Activated naive CD4-positive, alpha-beta T cell treated with anti-CD3 and anti-CD28 coated beads for 36 hours (primary cell): ENCODE measurements at regions not wholly inside any gene's neighbourhood (a gene's known extent, or its start where the extent isn't known, plus 50 kb on each side); places are given as distances from the start of the nearest gene placed in this dataset.

Experiments used
- CTCF ChIA-PET: fragments of 350-600 bp; sonication (Branson Sonifier 250); formaldehyde crosslinking; loops from one replicate; lab custom pipeline; 2021; ENCODE audit warnings: antibody characterized with exemption; lab: Charles Lee
- DNase-seq: peaks from one replicate; pipeline ENCODE4 v3.0.0-alpha.2; 2020
- H3K27ac Mint-ChIP-seq: one replicate; pipeline ENCODE4 v1.8.0; 2021; ENCODE audit warnings: mild to moderate bottlenecking, mixed read lengths
- H3K27me3 Mint-ChIP-seq: one replicate; pipeline ENCODE4 v1.8.0; 2021; ENCODE audit warnings: low read depth, mixed read lengths
- H3K36me3 Mint-ChIP-seq: one replicate; pipeline ENCODE4 v1.8.0; 2021; ENCODE audit warnings: low read depth, mixed read lengths
- H3K4me1 Mint-ChIP-seq: one replicate; pipeline ENCODE4 v1.8.0; 2021; ENCODE audit warnings: low read depth, mixed read lengths
- H3K4me3 Mint-ChIP-seq: one replicate; pipeline ENCODE4 v1.8.0; 2021; ENCODE audit warnings: mild to moderate bottlenecking, moderate library complexity, mixed read lengths
- H3K9me3 Mint-ChIP-seq: one replicate; pipeline ENCODE4 v1.8.0; 2021; ENCODE audit warnings: mixed read lengths
- intact Hi-C: fragments of 100-400 bp; cut with micrococcal nuclease; formaldehyde crosslinking; loops from one replicate; pipeline ENCODE4 v1.15.1; 2023

- H3K27ac Mint-ChIP-seq: no peak overlapping the region
Observed at GRCh38 chr5:2904956-2905355, 153.5 kb upstream of the IRX2 start.

GRCh38 chr5:2904399-2904798 lies 152.9 kb upstream of the IRX2 start:
- H3K36me3 Mint-ChIP-seq: no peaks in the 10 kb centered on the region
- no peak overlapping the region for H3K27ac Mint-ChIP-seq
- H3K4me1 Mint-ChIP-seq: no peaks in the 10 kb centered on the region
- no peak overlapping the region for H3K4me3 Mint-ChIP-seq
- intact Hi-C loops: no loop called here
- no peaks in the 10 kb centered on the region for H3K27me3 Mint-ChIP-seq
- no peaks in the 10 kb centered on the region for H3K9me3 Mint-ChIP-seq
- DNase-seq: no peak
- CTCF ChIA-PET: no interaction called here

More at GRCh38 chr5:2904956-2905355, 153.5 kb upstream of the IRX2 start:
- intact Hi-C loops: no loop called here
- H3K27me3 Mint-ChIP-seq: no peaks in the 10 kb centered on the region
- no peak for DNase-seq
- no peak overlapping the region for H3K4me3 Mint-ChIP-seq
- CTCF ChIA-PET: no interaction called here
- H3K9me3 Mint-ChIP-seq: no peaks in the 10 kb centered on the region
- no peaks in the 10 kb centered on the region for H3K4me1 Mint-ChIP-seq
- no peaks in the 10 kb centered on the region for H3K36me3 Mint-ChIP-seq

GRCh38 chr5:2903451-2904395 lies 152.2 kb upstream of the IRX2 start:
- H3K27me3 Mint-ChIP-seq: no peaks in the 10 kb centered on the region
- DNase-seq: no peak
- CTCF ChIA-PET: no interaction called here
- H3K9me3 Mint-ChIP-seq: no peaks in the 10 kb centered on the region
- no peak overlapping the region for H3K27ac Mint-ChIP-seq
- H3K4me1 Mint-ChIP-seq: no peaks in the 10 kb centered on the region
- H3K36me3 Mint-ChIP-seq: no peaks in the 10 kb centered on the region
- intact Hi-C loops: no loop called here
- H3K4me3 Mint-ChIP-seq: no peak overlapping the region

- intact Hi-C loops: no loop called here
- no peak overlapping the region for H3K27ac Mint-ChIP-seq
- no peaks in the 10 kb centered on the region for H3K27me3 Mint-ChIP-seq
Observed at GRCh38 chr5:2902742-2903297, 151.3 kb upstream of the IRX2 start.

GRCh38 chr5:2902186-2902585 lies 150.7 kb upstream of the IRX2 start:
- Mint-ChIP-seq H3K36me3 (no peaks in the 10 kb centered on the region), H3K27me3 (no peaks in the 10 kb centered on the region), H3K27ac (no peak overlapping the region), H3K4me1 (no peaks in the 10 kb centered on the region), H3K9me3 (no peaks in the 10 kb centered on the region), H3K4me3 (no peak overlapping the region)
- intact Hi-C loops: no loop called here
- DNase-seq: no peak
- CTCF ChIA-PET: no interaction called here

More at GRCh38 chr5:2902742-2903297, 151.3 kb upstream of the IRX2 start:
- DNase-seq: no peak
- H3K36me3 Mint-ChIP-seq: no peaks in the 10 kb centered on the region
- H3K9me3 Mint-ChIP-seq: no peaks in the 10 kb centered on the region
- H3K4me1 Mint-ChIP-seq: no peaks in the 10 kb centered on the region
- no peak overlapping the region for H3K4me3 Mint-ChIP-seq
- CTCF ChIA-PET: no interaction called here

- Mint-ChIP-seq H3K36me3 (no peaks in the 10 kb centered on the region), H3K9me3 (no peaks in the 10 kb centered on the region), H3K4me1 (no peaks in the 10 kb centered on the region), H3K27ac (no peak overlapping the region), H3K27me3 (no peaks in the 10 kb centered on the region), H3K4me3 (no peak overlapping the region)
- CTCF ChIA-PET: no interaction called here
- intact Hi-C loops: no loop called here
- DNase-seq: no peak
Observed at GRCh38 chr5:2901511-2901910, 150.0 kb upstream of the IRX2 start.

- no peaks in the 10 kb centered on the region for H3K4me1 Mint-ChIP-seq
- H3K4me3 Mint-ChIP-seq: no peak overlapping the region
- no peak for DNase-seq
- no peaks in the 10 kb centered on the region for H3K9me3 Mint-ChIP-seq
- CTCF ChIA-PET: no interaction called here
- no peak overlapping the region for H3K27ac Mint-ChIP-seq
- no peaks in the 10 kb centered on the region for H3K27me3 Mint-ChIP-seq
- H3K36me3 Mint-ChIP-seq: no peaks in the 10 kb centered on the region
- intact Hi-C loops: no loop called here
Observed at GRCh38 chr5:2901096-2901495, 149.6 kb upstream of the IRX2 start.

- CTCF ChIA-PET: no interaction called here
- H3K27ac Mint-ChIP-seq: no peak overlapping the region
Observed at GRCh38 chr5:2900360-2900759, 148.9 kb upstream of the IRX2 start.

GRCh38 chr5:2899311-2899710 lies 147.8 kb upstream of the IRX2 start:
- no peak overlapping the region for H3K4me3 Mint-ChIP-seq
- no peak for DNase-seq
- intact Hi-C loops: no loop called here
- CTCF ChIA-PET: no interaction called here
- no peaks in the 10 kb centered on the region for H3K4me1 Mint-ChIP-seq
- no peaks in the 10 kb centered on the region for H3K27me3 Mint-ChIP-seq
- no peaks in the 10 kb centered on the region for H3K9me3 Mint-ChIP-seq
- H3K36me3 Mint-ChIP-seq: no peaks in the 10 kb centered on the region
- H3K27ac Mint-ChIP-seq: no peak overlapping the region

More at GRCh38 chr5:2900360-2900759, 148.9 kb upstream of the IRX2 start:
- H3K9me3 Mint-ChIP-seq: no peaks in the 10 kb centered on the region
- no peaks in the 10 kb centered on the region for H3K27me3 Mint-ChIP-seq
- no peak for DNase-seq
- no peaks in the 10 kb centered on the region for H3K36me3 Mint-ChIP-seq
- H3K4me3 Mint-ChIP-seq: no peak overlapping the region
- no peaks in the 10 kb centered on the region for H3K4me1 Mint-ChIP-seq
- intact Hi-C loops: no loop called here

- CTCF ChIA-PET: no interaction called here
- intact Hi-C loops: no loop called here
- H3K9me3 Mint-ChIP-seq: no peaks in the 10 kb centered on the region
- H3K27me3 Mint-ChIP-seq: no peaks in the 10 kb centered on the region
- H3K27ac Mint-ChIP-seq: no peak overlapping the region
- H3K4me3 Mint-ChIP-seq: no peak overlapping the region
- H3K36me3 Mint-ChIP-seq: no peaks in the 10 kb centered on the region
- H3K4me1 Mint-ChIP-seq: no peaks in the 10 kb centered on the region
- no peak for DNase-seq
Observed at GRCh38 chr5:2898661-2899060, 147.2 kb upstream of the IRX2 start.

GRCh38 chr5:2897276-2897961 lies 145.9 kb upstream of the IRX2 start:
- H3K4me1 Mint-ChIP-seq: no peaks in the 10 kb centered on the region
- no peaks in the 10 kb centered on the region for H3K27me3 Mint-ChIP-seq
- intact Hi-C loops: no loop called here
- H3K36me3 Mint-ChIP-seq: no peaks in the 10 kb centered on the region
- CTCF ChIA-PET: no interaction called here
- H3K9me3 Mint-ChIP-seq: peaks cover 3% of the 10 kb centered on the region
- H3K4me3 Mint-ChIP-seq: no peak overlapping the region
- no peak overlapping the region for H3K27ac Mint-ChIP-seq
- DNase-seq: no peak

GRCh38 chr5:2896371-2897275 lies 145.1 kb upstream of the IRX2 start:
- no peak overlapping the region for H3K4me3 Mint-ChIP-seq
- DNase-seq: no peak
- no peaks in the 10 kb centered on the region for H3K4me1 Mint-ChIP-seq
- intact Hi-C loops: no loop called here
- no peaks in the 10 kb centered on the region for H3K27me3 Mint-ChIP-seq
- CTCF ChIA-PET: no interaction called here
- H3K9me3 Mint-ChIP-seq: peaks cover 3% of the 10 kb centered on the region
- no peak overlapping the region for H3K27ac Mint-ChIP-seq
- no peaks in the 10 kb centered on the region for H3K36me3 Mint-ChIP-seq
